ENCODE measurements at regions not wholly inside any gene's neighbourhood (a gene's known extent, or its start where the extent isn't known, plus 50 kb on each side); places are given as distances from the start of the nearest gene placed in this dataset.

- Histone ChIP-seq H3K27ac (ENCODE audit: low read depth, low read length) (no peak overlapping the region), H2AFZ (ENCODE audit: low read depth, low read length) (no peak overlapping the region), H3K27me3 (ENCODE audit: insufficient read depth, low read length) (no peaks in the 10 kb centered on the region), H3K9ac (ENCODE audit: low read length) (no peak overlapping the region), H3K4me2 (ENCODE audit: low read length) (no peak overlapping the region), H3K4me3 (ENCODE audit: insufficient read depth, low read depth, low read length) (no peak overlapping the region), H3K79me2 (ENCODE audit: insufficient read depth, low read length) (no peaks in the 10 kb centered on the region), H4K20me1 (ENCODE audit: insufficient read depth, low read length) (no peaks in the 10 kb centered on the region), H3K4me1 (ENCODE audit: insufficient read depth, low read length) (no peaks in the 10 kb centered on the region), H3K36me3 (ENCODE audit: insufficient read depth, low read length) (no peaks in the 10 kb centered on the region), H3K9me3 (ENCODE audit: insufficient read depth, low read depth, low read length) (no peaks in the 10 kb centered on the region)
- Mint-ChIP-seq H3K9me3 (ENCODE audit: unreplicated experiment) (no peaks in the 10 kb centered on the region), H3K27ac (ENCODE audit: unreplicated experiment) (no peak overlapping the region), H3K4me1 (ENCODE audit: low read depth, unreplicated experiment) (no peaks in the 10 kb centered on the region), H3K36me3 (ENCODE audit: low read depth, unreplicated experiment) (no peaks in the 10 kb centered on the region), H3K4me3 (ENCODE audit: unreplicated experiment) (no peak overlapping the region), H3K27me3 (ENCODE audit: low read depth, unreplicated experiment) (no peaks in the 10 kb centered on the region)
- TF ChIP-seq CTCF (IDR thresholded peaks at IDR 0.05; ENCODE audit: insufficient read depth, low read depth, low read length) (no peak), EZH2 (IDR thresholded peaks at IDR 0.05; ENCODE audit: insufficient read depth, low read length) (no peak)
- no peak for FAIRE-seq
- DNase-seq (ENCODE audit: low read depth) = no peak
Measured at GRCh38 chr3:162865466-162865865, 1368.9 kb downstream of the OTOL1 start.

GRCh38 chr3:162879021-162879562 lies 1382.5 kb downstream of the OTOL1 start:
- H3K9me3 ChIP-seq (ENCODE audit: insufficient read depth, low read depth, low read length) = no peaks in the 10 kb centered on the region
- no peaks in the 10 kb centered on the region for H3K27me3 ChIP-seq (ENCODE audit: insufficient read depth, low read length)
- no peak overlapping the region for H3K4me2 ChIP-seq (ENCODE audit: low read length)
- TF ChIP-seq EZH2 (IDR thresholded peaks at IDR 0.05; ENCODE audit: insufficient read depth, low read length) (no peak), CTCF (IDR thresholded peaks at IDR 0.05; ENCODE audit: insufficient read depth, low read depth, low read length) (no peak)
- no peak overlapping the region for H3K4me3 Mint-ChIP-seq (ENCODE audit: unreplicated experiment)
- H3K36me3 Mint-ChIP-seq (ENCODE audit: low read depth, unreplicated experiment) = no peaks in the 10 kb centered on the region
- H2AFZ ChIP-seq (ENCODE audit: low read depth, low read length) = no peak overlapping the region
- no peaks in the 10 kb centered on the region for H3K79me2 ChIP-seq (ENCODE audit: insufficient read depth, low read length)
- H3K4me1 ChIP-seq (ENCODE audit: insufficient read depth, low read length) = no peaks in the 10 kb centered on the region
- H3K4me3 ChIP-seq (ENCODE audit: insufficient read depth, low read depth, low read length) = no peak overlapping the region
- H3K27ac Mint-ChIP-seq (ENCODE audit: unreplicated experiment) = no peak overlapping the region
- H3K36me3 ChIP-seq (ENCODE audit: insufficient read depth, low read length) = no peaks in the 10 kb centered on the region
- DNase-seq (ENCODE audit: low read depth) (no peak), FAIRE-seq (no peak)
- no peaks in the 10 kb centered on the region for H4K20me1 ChIP-seq (ENCODE audit: insufficient read depth, low read length)
- H3K27ac ChIP-seq (ENCODE audit: low read depth, low read length) = no peak overlapping the region
- no peak overlapping the region for H3K9ac ChIP-seq (ENCODE audit: low read length)
- H3K4me1 Mint-ChIP-seq (ENCODE audit: low read depth, unreplicated experiment) = no peaks in the 10 kb centered on the region
- H3K27me3 Mint-ChIP-seq (ENCODE audit: low read depth, unreplicated experiment) = no peaks in the 10 kb centered on the region
- H3K9me3 Mint-ChIP-seq (ENCODE audit: unreplicated experiment) = no peaks in the 10 kb centered on the region

- Mint-ChIP-seq H3K27ac (ENCODE audit: unreplicated experiment) (no peak overlapping the region), H3K4me1 (ENCODE audit: low read depth, unreplicated experiment) (no peaks in the 10 kb centered on the region), H3K9me3 (ENCODE audit: unreplicated experiment) (no peaks in the 10 kb centered on the region), H3K36me3 (ENCODE audit: low read depth, unreplicated experiment) (no peaks in the 10 kb centered on the region), H3K27me3 (ENCODE audit: low read depth, unreplicated experiment) (no peaks in the 10 kb centered on the region), H3K4me3 (ENCODE audit: unreplicated experiment) (no peak overlapping the region)
- DNase-seq (ENCODE audit: low read depth) (no peak), FAIRE-seq (no peak)
- no peaks in the 10 kb centered on the region for H3K79me2 ChIP-seq (ENCODE audit: insufficient read depth, low read length)
- no peak overlapping the region for H3K27ac ChIP-seq (ENCODE audit: low read depth, low read length)
- no peaks in the 10 kb centered on the region for H3K9me3 ChIP-seq (ENCODE audit: insufficient read depth, low read depth, low read length)
- no peaks in the 10 kb centered on the region for H4K20me1 ChIP-seq (ENCODE audit: insufficient read depth, low read length)
- H3K4me2 ChIP-seq (ENCODE audit: low read length) = no peak overlapping the region
- no peaks in the 10 kb centered on the region for H3K4me1 ChIP-seq (ENCODE audit: insufficient read depth, low read length)
- no peak overlapping the region for H3K4me3 ChIP-seq (ENCODE audit: insufficient read depth, low read depth, low read length)
- H3K36me3 ChIP-seq (ENCODE audit: insufficient read depth, low read length) = no peaks in the 10 kb centered on the region
- no peaks in the 10 kb centered on the region for H3K27me3 ChIP-seq (ENCODE audit: insufficient read depth, low read length)
- H2AFZ ChIP-seq (ENCODE audit: low read depth, low read length) = no peak overlapping the region
- no peak for TF ChIP-seq CTCF (IDR thresholded peaks at IDR 0.05; ENCODE audit: insufficient read depth, low read depth, low read length)
- no peak overlapping the region for H3K9ac ChIP-seq (ENCODE audit: low read length)
Measured at GRCh38 chr3:162884373-162884772, 1387.8 kb downstream of the OTOL1 start.
